HG03045 (cell line): ENCODE measurements at regions not wholly inside any gene's neighbourhood (a gene's known extent, or its start where the extent isn't known, plus 50 kb on each side); places are given as distances from the start of the nearest gene placed in this dataset.
"Not testable (repeated sequence)": the region's sequence is repeated elsewhere in the genome, so short reads cannot be mapped to it uniquely, and the experiment has no call there.

Source experiments
- ATAC-seq: cut with Tn5 transposase; IDR thresholded peaks from one replicate; pipeline ENCODE4 v1.9.1; 2021; ENCODE audit warnings: mild to moderate bottlenecking, moderate library complexity; ENCODE audit not compliant: unreplicated experiment

DNA sequence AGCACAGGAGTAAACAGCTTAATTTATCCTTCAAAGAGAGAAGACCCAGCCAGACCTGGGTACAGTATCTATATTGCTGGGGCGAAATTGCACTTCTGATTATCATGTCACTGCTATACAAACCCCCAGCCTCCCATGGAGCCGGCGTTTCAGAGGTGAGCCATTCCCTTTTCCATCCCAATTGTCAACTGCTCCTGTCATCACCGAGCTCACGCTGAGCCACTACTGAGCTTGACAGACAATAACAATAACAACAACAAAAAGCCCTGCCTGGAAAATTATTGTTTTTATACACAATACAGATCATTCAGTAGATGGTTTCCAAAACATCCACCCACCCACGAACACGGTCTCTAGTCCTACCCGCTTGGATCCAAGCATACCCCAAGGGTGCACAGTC is 129.0 kb upstream of the JARID2 start:
- ATAC-seq, result no peak

GRCh38 chr6:15121443-15121842 is 124.4 kb upstream of the JARID2 start:
- ATAC-seq, result no peak

DNA sequence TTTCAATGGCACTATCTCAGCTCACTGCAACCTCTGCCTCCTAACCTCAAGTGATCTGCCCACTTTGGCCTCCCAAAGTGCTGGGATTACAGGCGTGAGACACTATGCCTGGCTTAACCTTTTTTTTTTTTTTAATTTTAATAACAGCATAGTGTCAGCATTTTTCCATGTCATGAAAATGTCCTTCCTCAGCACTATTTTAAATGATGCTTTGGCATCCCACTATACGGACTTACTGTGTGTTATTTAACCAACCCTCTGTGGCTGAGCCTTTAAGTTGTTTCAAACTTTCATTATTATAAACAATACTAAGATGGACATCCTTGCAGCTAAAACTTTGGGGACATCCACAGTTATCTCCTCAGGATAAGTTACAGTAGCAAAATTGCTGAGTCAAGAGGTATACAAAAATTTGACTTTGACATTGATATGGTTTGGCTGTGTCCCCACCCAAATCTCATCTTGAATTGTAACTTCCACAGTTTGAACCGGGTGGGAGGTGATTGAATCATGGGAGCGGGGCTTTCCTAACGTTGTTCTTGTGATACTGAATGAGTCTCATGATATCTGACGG is 123.8 kb upstream of the JARID2 start:
- ATAC-seq, result no peak

GRCh38 chr6:15129887-15130286 is 116.0 kb upstream of the JARID2 start:
- ATAC-seq, result no peak

DNA sequence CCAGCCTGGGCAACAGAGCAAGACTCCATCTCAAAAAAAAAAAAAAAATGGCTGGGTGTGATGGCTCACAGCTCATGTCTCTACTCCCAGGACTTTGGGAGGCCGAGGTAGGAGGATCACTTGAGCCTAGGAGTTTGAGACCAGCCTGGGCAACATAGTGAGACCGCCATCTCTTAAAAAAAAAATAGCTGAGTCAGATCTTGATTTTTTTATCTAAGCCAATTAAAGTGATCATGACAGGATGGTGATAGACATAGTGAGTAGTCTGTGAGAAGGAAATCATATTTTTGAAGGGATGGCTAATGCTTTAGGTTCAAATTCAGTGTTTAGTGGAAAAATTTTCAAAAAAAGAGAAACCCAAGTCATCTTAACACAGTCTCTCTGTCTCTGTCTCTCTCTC is 114.6 kb upstream of the JARID2 start:
- ATAC-seq, result no peak

GRCh38 chr6:15131651-15132061 is 114.2 kb upstream of the JARID2 start:
- no peak for ATAC-seq

DNA sequence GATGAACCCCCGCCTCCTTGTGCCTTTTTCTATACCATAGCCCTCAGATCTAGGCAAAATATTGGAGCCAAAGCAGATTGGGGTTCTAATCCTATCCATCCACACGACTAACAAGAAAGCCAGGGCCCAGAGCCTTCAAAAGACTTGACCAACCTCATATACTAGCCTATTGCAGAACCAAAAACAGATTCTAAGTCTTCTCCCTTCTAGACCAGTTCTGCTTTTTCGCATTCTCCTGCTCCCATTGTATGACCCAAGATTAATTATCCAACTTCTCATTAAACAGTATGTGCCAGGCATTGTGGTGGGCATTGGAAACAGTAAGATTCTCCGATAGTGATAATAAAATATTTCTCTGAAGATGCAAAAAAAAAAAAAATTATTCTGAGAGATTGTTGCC is 113.7 kb upstream of the JARID2 start:
- no peak for ATAC-seq

DNA sequence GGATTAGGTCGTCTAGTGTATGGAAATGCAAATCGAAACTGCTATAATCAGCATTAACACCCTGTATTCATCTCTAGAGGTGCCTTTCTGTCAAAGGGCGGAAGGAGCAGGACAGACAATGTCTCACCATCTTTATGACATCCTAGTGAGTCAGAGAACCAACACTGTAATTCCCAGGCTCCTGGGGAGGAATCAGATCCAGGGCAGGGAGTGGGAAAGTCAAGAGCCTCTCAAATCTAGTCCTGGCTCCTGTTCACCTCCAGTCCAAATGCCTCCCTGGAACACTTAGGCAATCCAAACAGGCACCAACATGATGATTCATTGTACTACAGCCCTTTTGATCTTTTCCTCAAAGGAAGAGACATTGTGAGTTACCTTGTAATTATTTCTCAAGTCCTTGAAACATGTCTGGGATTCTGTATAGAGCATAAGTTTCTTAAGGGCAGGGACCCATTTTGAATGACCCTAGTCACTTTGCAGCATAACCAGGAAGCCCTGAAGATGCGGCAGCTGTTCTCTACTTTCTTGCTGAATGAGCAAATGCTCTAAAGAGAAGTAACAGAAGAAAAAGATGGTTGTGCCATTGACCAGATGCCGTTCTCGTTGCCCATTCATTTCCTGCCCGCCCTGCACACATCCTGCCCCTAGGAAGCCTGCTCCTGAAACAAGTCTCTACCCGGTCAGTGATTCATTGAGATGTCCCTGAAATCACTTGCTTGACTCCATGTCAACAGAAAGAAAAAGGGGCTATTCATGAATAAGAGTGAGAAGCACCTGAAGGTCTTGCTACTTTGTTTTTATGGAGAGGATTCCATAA is 112.8 kb upstream of the JARID2 start:
- ATAC-seq, result no peak

- ATAC-seq, result no peak
These were observed 108.8 kb upstream of the JARID2 start for GRCh38 chr6:15137086-15137485.

GRCh38 chr6:15143086-15143485 is 102.8 kb upstream of the JARID2 start:
- ATAC-seq, result no peak

DNA sequence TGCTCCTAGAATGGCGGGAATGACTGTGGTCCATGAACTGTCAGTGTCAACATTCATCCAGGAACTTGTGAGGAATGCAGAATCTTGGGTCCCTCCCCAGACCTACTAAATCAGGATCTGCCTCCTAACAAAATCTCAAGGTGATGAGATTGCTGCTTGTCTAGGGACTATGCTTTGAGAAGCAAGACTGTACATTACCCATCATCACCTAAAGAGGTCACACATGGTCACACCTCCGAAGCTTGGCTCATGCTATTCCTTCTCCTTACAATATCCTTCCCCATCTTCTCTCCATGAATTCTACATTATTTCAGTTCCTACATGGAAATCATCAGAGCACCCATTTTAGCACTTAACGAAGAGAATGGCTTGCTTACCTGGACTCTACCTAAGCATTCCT is 102.3 kb upstream of the JARID2 start:
- no peak for ATAC-seq

- ATAC-seq, result no peak
These were observed 100.0 kb upstream of the JARID2 start for GRCh38 chr6:15145821-15146220.

DNA sequence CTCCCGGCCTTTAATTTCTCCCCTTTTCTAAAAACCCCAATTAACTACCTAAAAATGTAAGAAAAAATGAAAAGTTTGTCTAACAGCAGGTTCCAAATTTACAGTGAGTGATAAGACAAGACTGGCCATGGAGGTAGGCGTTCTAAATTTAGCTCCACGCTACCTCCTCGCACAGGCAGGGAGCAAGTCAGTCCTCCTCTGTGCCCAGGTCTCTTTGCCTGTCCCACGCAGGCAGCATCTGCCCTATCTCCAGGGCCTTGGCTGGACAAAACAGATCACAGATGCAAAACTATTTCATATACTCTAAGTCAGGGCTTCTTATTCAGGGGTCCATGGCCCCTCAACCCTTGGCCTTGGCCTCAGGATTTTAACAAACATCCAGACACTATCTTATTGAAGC is 98.0 kb upstream of the JARID2 start:
- ATAC-seq, result no peak

GRCh38 chr6:15148356-15148946 is 97.4 kb upstream of the JARID2 start:
- ATAC-seq, result no peak

- no peak for ATAC-seq
These were observed 95.7 kb upstream of the JARID2 start for GRCh38 chr6:15150207-15150606.

DNA sequence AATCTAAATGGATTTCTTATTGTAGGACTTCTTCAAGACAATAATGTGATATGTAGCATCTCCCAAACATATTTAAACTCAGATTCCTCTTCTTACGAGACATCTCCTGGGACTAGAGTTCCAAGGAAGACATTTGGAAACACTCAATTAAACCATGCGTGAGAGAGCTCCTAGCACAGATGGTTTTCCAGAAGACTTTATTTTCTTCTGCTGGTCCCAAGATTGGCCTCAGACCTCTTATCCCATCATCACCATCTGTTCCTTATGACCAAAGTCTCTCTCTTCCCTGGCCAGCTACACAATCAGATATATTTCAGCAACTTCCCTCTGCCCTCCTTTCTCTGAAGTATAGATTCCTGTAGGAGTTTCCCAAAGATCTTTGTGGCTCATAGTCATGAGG is 93.2 kb upstream of the JARID2 start:
- ATAC-seq, result no peak

DNA sequence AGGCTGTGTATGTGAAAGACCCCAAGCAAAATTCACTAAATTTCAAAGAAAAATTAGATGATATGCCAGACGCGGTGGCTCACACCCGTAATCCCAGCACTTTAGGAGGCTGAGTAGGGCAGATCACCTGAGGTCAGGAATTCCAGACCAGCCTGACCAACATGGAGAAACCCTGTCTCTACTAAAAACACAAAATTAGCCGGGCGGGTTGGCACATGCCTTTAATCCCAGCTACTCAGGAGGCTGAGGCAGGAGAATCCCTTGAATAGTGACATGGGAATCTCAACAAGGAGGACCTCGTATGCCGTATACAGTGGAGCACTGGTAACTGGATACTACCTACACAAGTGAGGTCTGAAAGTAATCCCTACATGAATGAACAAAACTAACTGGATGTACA is 92.7 kb upstream of the JARID2 start:
- no peak for ATAC-seq

DNA sequence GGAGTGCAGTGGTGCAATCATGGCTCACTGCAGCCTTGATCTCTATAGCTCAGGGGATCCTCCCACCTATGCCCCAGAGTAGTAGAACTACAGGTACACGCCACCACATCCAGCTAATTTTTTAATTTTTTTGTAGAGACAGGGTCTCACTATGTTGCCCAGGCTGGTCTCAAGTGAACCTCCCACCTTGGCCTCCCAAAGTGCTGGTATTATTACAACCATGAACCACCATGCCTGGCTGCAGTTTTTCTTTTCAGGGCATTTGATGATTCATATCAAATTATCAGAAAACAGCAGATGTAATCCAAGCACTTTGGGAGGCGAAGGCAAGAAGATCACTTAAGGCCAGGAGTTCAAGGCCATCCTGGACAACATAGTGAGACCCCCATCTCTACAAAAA is 88.4 kb upstream of the JARID2 start:
- no peak for ATAC-seq

GRCh38 chr6:15158821-15159619 is 86.8 kb upstream of the JARID2 start:
- no peak for ATAC-seq

DNA sequence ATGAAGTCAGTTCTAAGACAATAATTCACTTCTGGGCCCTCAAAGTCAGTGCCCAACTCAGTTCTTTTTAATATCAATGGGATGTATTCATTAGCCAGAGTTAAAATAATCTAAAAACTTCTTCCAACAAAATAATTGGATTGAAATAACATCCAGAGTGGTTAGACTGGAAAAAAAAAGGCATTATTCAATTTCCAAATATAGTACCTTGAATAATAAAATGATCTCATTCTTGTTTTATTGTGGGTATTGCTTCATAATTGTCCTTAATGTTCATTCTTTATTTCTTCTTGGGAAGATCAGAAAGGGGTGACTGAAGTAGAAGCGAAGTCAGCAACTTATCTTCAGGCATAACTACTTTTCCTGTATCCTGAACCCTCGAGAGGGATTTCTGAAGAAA is 85.1 kb upstream of the JARID2 start:
- ATAC-seq, result no peak

DNA sequence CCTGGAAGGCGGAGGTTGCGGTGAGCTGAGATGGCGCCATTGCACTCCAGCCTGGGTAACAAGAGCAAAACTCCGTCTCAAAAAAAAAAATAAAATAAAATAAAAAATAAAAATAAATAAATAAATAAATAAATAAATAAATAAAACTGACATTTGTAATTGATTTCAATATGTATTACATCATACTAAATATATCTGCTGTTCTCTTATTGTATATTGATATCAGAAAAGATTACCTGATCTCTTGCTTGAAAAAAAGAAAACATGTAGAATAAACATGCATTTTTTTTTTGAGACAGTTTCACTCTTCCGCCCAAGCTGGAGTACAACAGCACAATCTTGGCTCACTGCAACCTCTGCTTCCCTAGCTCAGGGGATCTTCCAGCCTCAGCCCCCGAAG is 81.0 kb upstream of the JARID2 start:
- ATAC-seq, result not testable (repeated sequence)

GRCh38 chr6:15166121-15166520 is 79.7 kb upstream of the JARID2 start:
- ATAC-seq, result no peak
